Spleen (tissue), 7 donors: ENCODE measurements at regions not wholly inside any gene's neighbourhood (a gene's known extent, or its start where the extent isn't known, plus 50 kb on each side); places are given as distances from the start of the nearest gene placed in this dataset.

ENCODE experiments used
- CTCF ChIP-seq, 11 experiments: fragments of 200-600 bp in 7 of 11; fragments of 450-650 bp in 4 of 11; sonication (generic) in 4 of 11; IDR thresholded peaks in 8 of 11; conservative IDR thresholded peaks in 3 of 11; 1 replicate in 7 of 11; 2 replicates in 4 of 11; pipeline versions ENCODE4 v1.4.0 to v1.8.0; 2016 to 2021; ENCODE audit warnings: antibody characterized with exemption in 11 of 11, inconsistent platforms in 4 of 11, mild to moderate bottlenecking in 1 of 11
- POLR2AphosphoS5 ChIP-seq, 3 donors: sonication (generic); formaldehyde crosslinking; IDR thresholded peaks; one replicate each; pipeline ENCODE4 v1.5.1; 2017; ENCODE audit warnings: antibody characterized with exemption in 3 of 3
- donor health status: DM: no; HTN: no; CAD: no; lungs with moderate emphysema.
- donor health status: DM: no; HTN: no; CAD: no.
- donor health status: DM: no; HTN: no; CAD: no.

GRCh38 chr3:30141927-30142326, 464.5 kb upstream of the TGFBR2 start:
- TF ChIP-seq CTCF (IDR thresholded peaks at IDR 0.05 in 8 of 11, conservative IDR thresholded peaks at IDR 0.05 in 3 of 11), result no peak
- no peak for TF ChIP-seq POLR2AphosphoS5 (IDR thresholded peaks at IDR 0.05)
